Breast epithelium (tissue), 3 donors: ENCODE measurements at regions not wholly inside any gene's neighbourhood (a gene's known extent, or its start where the extent isn't known, plus 50 kb on each side); places are given as distances from the start of the nearest gene placed in this dataset.

Experiments
- POLR2A ChIP-seq: fragments of 450-650 bp; IDR thresholded peaks from one replicate; pipeline ENCODE4 v1.6.1; 2016; ENCODE audit warnings: antibody characterized with exemption, mild to moderate bottlenecking, moderate library complexity
- POLR2AphosphoS5 ChIP-seq, 3 donors: sonication (generic); formaldehyde crosslinking; IDR thresholded peaks; one replicate each; pipeline ENCODE4 v1.6.1; 2017; ENCODE audit warnings: antibody characterized with exemption in 3 of 3
- TF ChIP-seq, protein P1 (sequence below), 3 donors: fragments of 450-650 bp; IDR thresholded peaks; one replicate each; pipeline ENCODE4 v1.5.1; 2016 to 2017; ENCODE audit warnings: antibody characterized with exemption in 3 of 3, mild to moderate bottlenecking in 3 of 3, moderate library complexity in 3 of 3

DNA sequence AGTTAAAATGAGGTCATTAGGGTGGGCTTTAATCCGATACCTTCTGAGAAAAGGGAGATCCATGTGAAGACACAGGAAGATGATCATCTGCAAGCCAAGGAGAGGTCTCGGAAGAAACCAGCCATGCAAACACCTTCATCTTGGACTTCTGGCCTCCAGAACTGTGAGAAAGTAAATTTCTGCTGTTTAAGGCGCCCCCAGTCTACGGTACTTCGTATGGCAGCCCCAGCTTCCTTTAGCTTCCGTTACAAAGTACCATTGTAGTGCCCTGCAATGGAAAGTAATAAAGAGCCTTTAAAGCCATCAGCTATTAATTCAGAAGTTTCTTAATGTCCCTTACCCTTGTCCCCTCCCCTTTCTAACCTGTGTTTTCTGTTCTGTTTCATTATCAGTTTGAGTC is 308.1 kb downstream of the AACS start:
- TF ChIP-seq, protein P1, sequence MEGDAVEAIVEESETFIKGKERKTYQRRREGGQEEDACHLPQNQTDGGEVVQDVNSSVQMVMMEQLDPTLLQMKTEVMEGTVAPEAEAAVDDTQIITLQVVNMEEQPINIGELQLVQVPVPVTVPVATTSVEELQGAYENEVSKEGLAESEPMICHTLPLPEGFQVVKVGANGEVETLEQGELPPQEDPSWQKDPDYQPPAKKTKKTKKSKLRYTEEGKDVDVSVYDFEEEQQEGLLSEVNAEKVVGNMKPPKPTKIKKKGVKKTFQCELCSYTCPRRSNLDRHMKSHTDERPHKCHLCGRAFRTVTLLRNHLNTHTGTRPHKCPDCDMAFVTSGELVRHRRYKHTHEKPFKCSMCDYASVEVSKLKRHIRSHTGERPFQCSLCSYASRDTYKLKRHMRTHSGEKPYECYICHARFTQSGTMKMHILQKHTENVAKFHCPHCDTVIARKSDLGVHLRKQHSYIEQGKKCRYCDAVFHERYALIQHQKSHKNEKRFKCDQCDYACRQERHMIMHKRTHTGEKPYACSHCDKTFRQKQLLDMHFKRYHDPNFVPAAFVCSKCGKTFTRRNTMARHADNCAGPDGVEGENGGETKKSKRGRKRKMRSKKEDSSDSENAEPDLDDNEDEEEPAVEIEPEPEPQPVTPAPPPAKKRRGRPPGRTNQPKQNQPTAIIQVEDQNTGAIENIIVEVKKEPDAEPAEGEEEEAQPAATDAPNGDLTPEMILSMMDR (IDR thresholded peaks at IDR 0.05) = no peak
- TF ChIP-seq POLR2AphosphoS5 (IDR thresholded peaks at IDR 0.05) (no peak), POLR2A (no peak)
